PFSK-1 (cell line): ENCODE measurements at regions not wholly inside any gene's neighbourhood (a gene's known extent, or its start where the extent isn't known, plus 50 kb on each side); places are given as distances from the start of the nearest gene placed in this dataset.
A peak's percentile ranks its signal among the peaks of the same experiment; 100 is the strongest.

Experiments used
- FOXP2 ChIP-seq: optimal IDR thresholded peaks from 2 replicates; pipeline ENCODE3; 2011; ENCODE audit warnings: borderline replicate concordance, control low read depth, inconsistent platforms; ENCODE audit not compliant: insufficient read depth; ENCODE audit errors: extremely low read length, extremely low read depth
- POLR2AphosphoS5 ChIP-seq: IDR thresholded peaks from 2 replicates; pipeline ENCODE4 v1.6.1; 2012; ENCODE audit warnings: low read depth, mild to moderate bottlenecking, control low read depth, low read length, moderate library complexity
- REST ChIP-seq, 2 experiments: IDR thresholded peaks; 2 replicates each; pipeline versions ENCODE4 v1.6.1 to v1.8.0; 2011 to 2012; ENCODE audit warnings: low read depth in 2 of 2, low read length in 2 of 2, control low read depth in 1 of 2, inconsistent platforms in 1 of 2, mild to moderate bottlenecking in 1 of 2, moderate library complexity in 1 of 2; ENCODE audit not compliant: insufficient read depth in 1 of 2
- SIN3A ChIP-seq: IDR thresholded peaks from 2 replicates; pipeline ENCODE4 v1.6.1; 2012; ENCODE audit warnings: mild to moderate bottlenecking, low read length, moderate library complexity, borderline replicate concordance; ENCODE audit not compliant: insufficient read depth
- TAF1 ChIP-seq: IDR thresholded peaks from 2 replicates; pipeline ENCODE4 v1.6.1; 2012; ENCODE audit warnings: low read length, control low read depth, borderline replicate concordance; ENCODE audit not compliant: insufficient read depth

- TF ChIP-seq FOXP2: no peak
- TF ChIP-seq SIN3A: no peak
- no peak for TF ChIP-seq TAF1
- TF ChIP-seq REST (IDR thresholded peaks at IDR 0.05; ENCODE audit: insufficient read depth in 1 of 2, low read depth in 2 of 2, low read length in 2 of 2): no peak
These were observed 145.9 kb downstream of the C7orf25 start for GRCh38 chr7:42765931-42766330.

GRCh38 chr7:42763137-42763551 lies 148.7 kb downstream of the C7orf25 start:
- TF ChIP-seq REST (IDR thresholded peaks at IDR 0.05; ENCODE audit: insufficient read depth in 1 of 2, low read depth in 2 of 2, low read length in 2 of 2) (0 out of 4 replicates have a peak, but pooled peaks of 1 of the 2 experiments have one; percentile 44), POLR2AphosphoS5 (no peak), TAF1 (no peak)

GRCh38 chr7:42761486-42761885 lies 150.4 kb downstream of the C7orf25 start:
- TF ChIP-seq FOXP2 (no peak), SIN3A (no peak), REST (IDR thresholded peaks at IDR 0.05; ENCODE audit: insufficient read depth in 1 of 2, low read depth in 2 of 2, low read length in 2 of 2) (no peak), TAF1 (no peak), POLR2AphosphoS5 (no peak)

- TF ChIP-seq POLR2AphosphoS5: no peak
- no peak for TF ChIP-seq REST (IDR thresholded peaks at IDR 0.05; ENCODE audit: insufficient read depth in 1 of 2, low read depth in 2 of 2, low read length in 2 of 2)
- no peak for TF ChIP-seq TAF1
- TF ChIP-seq FOXP2: no peak
- TF ChIP-seq SIN3A: no peak
These were observed 153.7 kb downstream of the C7orf25 start for GRCh38 chr7:42758124-42758523.

- TF ChIP-seq FOXP2 (no peak), TAF1 (no peak), POLR2AphosphoS5 (no peak), REST (IDR thresholded peaks at IDR 0.05; ENCODE audit: insufficient read depth in 1 of 2, low read depth in 2 of 2, low read length in 2 of 2) (no peak), SIN3A (no peak)
These were observed 155.0 kb downstream of the C7orf25 start for GRCh38 chr7:42756841-42757240.
